Panc1 (cell line): ENCODE measurements at regions not wholly inside any gene's neighbourhood (a gene's known extent, or its start where the extent isn't known, plus 50 kb on each side); places are given as distances from the start of the nearest gene placed in this dataset.

Experiments
- ATAC-seq: fragments of 200-7000 bp; cut with Tn5 transposase; 2 replicates; pipeline ENCODE4 v1.9.1; 2020; ENCODE audit warnings: mild to moderate bottlenecking, moderate library complexity
- BruUV-seq: library from RNA; stranded (reverse); fragments of 400-500 nt; replicated peaks from 2 replicates; lab custom pipeline; 2021; lab: Mats Ljungman, UMichigan
- CTCF ChIA-PET: fragments of 300-600 bp; sonication (Branson Sonifier 250); formaldehyde crosslinking; loops from one replicate; lab custom pipeline; 2022; ENCODE audit warnings: antibody characterized with exemption; lab: Charles Lee
- POLR2A ChIA-PET: fragments of 300-600 bp; sonication (Branson Sonifier 250); formaldehyde crosslinking; loops from one replicate; lab custom pipeline; 2022; ENCODE audit warnings: antibody characterized with exemption; lab: Charles Lee
- DNase-seq: peaks from one replicate; pipeline ENCODE4 v3.0.0-alpha.2; 2010; ENCODE audit warnings: low read depth, low spot score
- H3K27ac ChIP-seq: 2 replicates; pipeline ENCODE4 v1.5.1; 2011; ENCODE audit warnings: mild to moderate bottlenecking, low read length, inconsistent platforms
- H3K27me3 ChIP-seq: fragments of 200-500 bp; sonication (Bioruptor generic); 2 replicates; pipeline ENCODE4 v1.6.0; 2014; ENCODE audit warnings: low read length, inconsistent platforms; ENCODE audit not compliant: control insufficient read depth, insufficient read depth
- H3K36me3 ChIP-seq: fragments of 200-500 bp; sonication (Bioruptor generic); 2 replicates; pipeline ENCODE4 v1.5.1; 2014; ENCODE audit warnings: inconsistent platforms, mild to moderate bottlenecking, low read length, moderate library complexity; ENCODE audit not compliant: control insufficient read depth, insufficient read depth
- H3K4me1 ChIP-seq: 2 replicates; pipeline ENCODE4 v1.5.1; 2011; ENCODE audit warnings: inconsistent platforms, mild to moderate bottlenecking, low read length, moderate library complexity; ENCODE audit not compliant: control insufficient read depth, insufficient read depth
- H3K4me3 ChIP-seq, 2 experiments: 2 replicates each; pipeline ENCODE4 v1.5.1; 2011 to 2012; ENCODE audit warnings: low read depth in 2 of 2, low read length in 2 of 2, mild to moderate bottlenecking in 2 of 2, inconsistent platforms in 1 of 2, moderate library complexity in 1 of 2
- H3K9me3 ChIP-seq: fragments of 200-500 bp; sonication (Bioruptor generic); 2 replicates; pipeline ENCODE4 v1.5.1; 2014; ENCODE audit warnings: low read depth, mild to moderate bottlenecking, inconsistent platforms, low read length, moderate library complexity; ENCODE audit not compliant: control insufficient read depth, insufficient read depth
- CTCF ChIP-seq: fragments of 450-650 bp; IDR thresholded peaks from 2 replicates; pipeline ENCODE4 v1.5.1; 2017; ENCODE audit warnings: mild to moderate bottlenecking
- POLR2AphosphoS5 ChIP-seq: IDR thresholded peaks from 2 replicates; pipeline ENCODE4 v1.6.1; 2012; ENCODE audit warnings: mild to moderate bottlenecking, low read depth, low read length, moderate library complexity
- REST ChIP-seq, 2 experiments: IDR thresholded peaks; 2 replicates each; pipeline ENCODE4 v1.6.1; 2011 to 2012; ENCODE audit warnings: low read depth in 2 of 2, control low read depth in 1 of 2, low read length in 1 of 2, mild to moderate bottlenecking in 1 of 2, moderate library complexity in 1 of 2; ENCODE audit not compliant: insufficient read depth in 1 of 2
- SIN3A ChIP-seq: IDR thresholded peaks from 2 replicates; pipeline ENCODE4 v1.6.1; 2012; ENCODE audit warnings: low read depth, mild to moderate bottlenecking, low read length, moderate library complexity, borderline replicate concordance; ENCODE audit not compliant: insufficient read depth
- TCF7L2 ChIP-seq: IDR thresholded peaks from 2 replicates; pipeline ENCODE4 v1.6.1; 2011; ENCODE audit warnings: mild to moderate bottlenecking, low read depth, low read length, inconsistent platforms
- in situ Hi-C: cut with HindIII; loops from 2 replicates; pipeline ENCODE4 v1.10.0; 2016; ENCODE audit warnings: low sequenced_read_pairs, low pct_unique_long_range_greater_than_20kb
- intact Hi-C: fragments of 100-400 bp; cut with micrococcal nuclease; formaldehyde crosslinking; loops from one replicate; pipeline ENCODE4 v1.10.0; 2022; ENCODE audit not compliant: unreplicated experiment

GRCh38 chr5:165004175-165004574 lies 1498.8 kb downstream of the MAT2B start:
- no TSS peak for BruUV-seq
- in situ Hi-C loops, result no loop called here
- ChIA-PET CTCF (no interaction called here), POLR2A (no interaction called here)
- Histone ChIP-seq H3K36me3 (no peaks in the 10 kb centered on the region), H3K27ac (no peak overlapping the region), H3K4me1 (no peaks in the 10 kb centered on the region), H3K4me3 (no peak overlapping the region), H3K27me3 (no peaks in the 10 kb centered on the region), H3K9me3 (no peaks in the 10 kb centered on the region)
- intact Hi-C loops, result no loop called here
- DNase-seq (no peak), ATAC-seq (no peak)
- TF ChIP-seq CTCF, result no peak
- no peak for TF ChIP-seq REST (IDR thresholded peaks at IDR 0.05; ENCODE audit: insufficient read depth in 1 of 2, low read depth in 2 of 2, low read length in 1 of 2)
- no peak for TF ChIP-seq POLR2AphosphoS5
- no peak for TF ChIP-seq SIN3A
- no peak for TF ChIP-seq TCF7L2

GRCh38 chr5:165014439-165014838 lies 1509.0 kb downstream of the MAT2B start:
- TF ChIP-seq POLR2AphosphoS5 (no peak), CTCF (no peak), TCF7L2 (no peak), SIN3A (no peak), REST (IDR thresholded peaks at IDR 0.05; ENCODE audit: insufficient read depth in 1 of 2, low read depth in 2 of 2, low read length in 1 of 2) (no peak)
- H3K36me3 ChIP-seq, result no peaks in the 10 kb centered on the region
- ChIA-PET POLR2A (no interaction called here), CTCF (no interaction called here)
- intact Hi-C loops (no loop called here), in situ Hi-C loops (no loop called here)
- no peaks in the 10 kb centered on the region for H3K9me3 ChIP-seq
- H3K27me3 ChIP-seq, result no peaks in the 10 kb centered on the region
- DNase-seq (no peak), ATAC-seq (no peak)
- no peak overlapping the region for H3K4me3 ChIP-seq
- no peak overlapping the region for H3K27ac ChIP-seq
- H3K4me1 ChIP-seq, result no peaks in the 10 kb centered on the region
- BruUV-seq, result no TSS peak
